Natural killer cell (primary cell): ENCODE measurements at regions not wholly inside any gene's neighbourhood (a gene's known extent, or its start where the extent isn't known, plus 50 kb on each side); places are given as distances from the start of the nearest gene placed in this dataset.

Experiments used
- ATAC-seq, 3 donors: fragments of 150-1000 bp in 2 of 3; fragments of 200-7000 bp in 1 of 3; cut with Tn5 transposase; 1 replicate in 1 of 3; 2 replicates in 2 of 3; pipeline ENCODE4 v1.10.0; 2021; ENCODE audit warnings: mild to moderate bottlenecking in 2 of 3, moderate library complexity in 2 of 3
- DNase-seq, 2 donors: peaks; one replicate each; pipeline versions ENCODE4 v3.0.0 to v3.0.0-alpha.2; 2013 to 2021; ENCODE audit warnings: mixed read lengths in 1 of 2
- H3K27ac ChIP-seq: one replicate; pipeline ENCODE4 v1.5.1; 2013; ENCODE audit warnings: mild to moderate bottlenecking, low read length
- H3K27me3 ChIP-seq: one replicate; pipeline ENCODE4 v1.6.1; 2013; ENCODE audit warnings: low read length; ENCODE audit not compliant: control insufficient read depth, insufficient read depth
- H3K36me3 ChIP-seq: one replicate; pipeline ENCODE4 v1.6.1; 2013; ENCODE audit warnings: low read length; ENCODE audit not compliant: control insufficient read depth, insufficient read depth
- H3K4me1 ChIP-seq: one replicate; pipeline ENCODE4 v1.6.1; 2013; ENCODE audit warnings: low read length; ENCODE audit not compliant: control insufficient read depth, insufficient read depth
- H3K4me3 ChIP-seq: one replicate; pipeline ENCODE4 v1.5.1; 2013; ENCODE audit warnings: low read length
- H3K9me3 ChIP-seq: one replicate; pipeline ENCODE4 v1.6.1; 2013; ENCODE audit warnings: low read length; ENCODE audit not compliant: control insufficient read depth, insufficient read depth
- H3K27ac Mint-ChIP-seq, 2 donors: one replicate each; pipeline ENCODE4 v1.8.0; 2022; ENCODE audit warnings: mild to moderate bottlenecking in 2 of 2, mixed read lengths in 2 of 2, moderate library complexity in 1 of 2
- H3K27me3 Mint-ChIP-seq, 2 donors: one replicate each; pipeline ENCODE4 v1.8.0; 2022; ENCODE audit warnings: low read depth in 2 of 2, mixed read lengths in 2 of 2
- H3K36me3 Mint-ChIP-seq: one replicate; pipeline ENCODE4 v1.8.0; 2022; ENCODE audit warnings: mixed read lengths
- H3K4me1 Mint-ChIP-seq, 2 donors: one replicate each; pipeline ENCODE4 v1.8.0; 2022; ENCODE audit warnings: mixed read lengths in 2 of 2
- H3K4me3 Mint-ChIP-seq: one replicate; pipeline ENCODE4 v1.8.0; 2022; ENCODE audit warnings: mild to moderate bottlenecking, moderate library complexity, mixed read lengths
- H3K9me3 Mint-ChIP-seq, 2 donors: one replicate each; pipeline ENCODE4 v1.8.0; 2022; ENCODE audit warnings: mixed read lengths in 2 of 2
- WGBS: methylation state at CpG from one replicate; pipeline ENCODE4 v1.1.7; 2013; ENCODE audit warnings: missing lambda C conversion rate; ENCODE audit not compliant: insufficient coverage; 5-methylcytosine and 5-hydroxymethylcytosine counted together
- intact Hi-C: fragments of 100-400 bp; cut with micrococcal nuclease; formaldehyde crosslinking; loops from one replicate; pipeline ENCODE4 v1.14.2; 2022
- TF ChIP-seq, protein P1 (sequence below): fragments of 200-600 bp; IDR thresholded peaks from one replicate; pipeline ENCODE4 v1.8.0; 2022; ENCODE audit warnings: antibody characterized with exemption

DNA sequence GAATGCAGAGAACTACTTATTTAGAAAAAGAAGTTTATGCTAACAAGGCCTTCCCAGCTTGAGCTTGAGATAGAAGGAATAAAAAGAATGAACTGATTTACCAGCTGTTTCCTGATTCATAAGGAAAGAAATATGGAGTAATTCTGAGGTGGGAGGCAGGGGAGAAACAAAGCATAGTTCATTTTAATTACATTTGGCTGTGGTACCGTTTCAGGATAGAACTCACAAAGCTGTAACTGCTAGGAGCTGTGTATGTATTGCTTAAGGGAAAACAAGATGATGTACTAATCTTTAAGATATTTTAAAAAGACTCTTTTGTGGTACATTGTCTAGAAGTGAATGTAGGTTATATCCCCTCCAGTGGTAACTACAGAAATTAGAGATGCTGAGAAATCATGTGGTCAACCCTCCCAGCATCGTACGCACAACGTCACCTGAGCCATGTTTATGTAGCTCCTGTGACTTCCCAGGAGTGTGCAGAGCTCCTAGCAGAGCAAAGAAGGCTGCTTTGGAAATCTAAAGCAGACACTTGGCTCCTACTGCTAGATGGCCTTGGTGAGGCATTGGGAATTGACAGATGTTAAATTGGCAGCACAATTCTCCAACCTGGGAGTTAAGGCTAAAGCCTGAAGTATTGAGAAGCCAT is 208.3 kb upstream of the VLDLR start:
- Histone ChIP-seq H3K4me3 (no peak overlapping the region), H3K36me3 (no peaks in the 10 kb centered on the region), H3K27me3 (no peaks in the 10 kb centered on the region), H3K9me3 (no peaks in the 10 kb centered on the region), H3K27ac (no peak overlapping the region), H3K4me1 (no peaks in the 10 kb centered on the region)
- Mint-ChIP-seq H3K4me3 (no peak overlapping the region), H3K9me3 (no peaks in the 10 kb centered on the region), H3K36me3 (no peaks in the 10 kb centered on the region), H3K4me1 (no peaks in the 10 kb centered on the region), H3K27ac (no peak overlapping the region), H3K27me3 (peaks cover 0 to 2% of the 10 kb centered on the region in 2 donors)
- ATAC-seq (no peak), DNase-seq (no peak)
- intact Hi-C loops = no loop called here
- TF ChIP-seq, protein P1, sequence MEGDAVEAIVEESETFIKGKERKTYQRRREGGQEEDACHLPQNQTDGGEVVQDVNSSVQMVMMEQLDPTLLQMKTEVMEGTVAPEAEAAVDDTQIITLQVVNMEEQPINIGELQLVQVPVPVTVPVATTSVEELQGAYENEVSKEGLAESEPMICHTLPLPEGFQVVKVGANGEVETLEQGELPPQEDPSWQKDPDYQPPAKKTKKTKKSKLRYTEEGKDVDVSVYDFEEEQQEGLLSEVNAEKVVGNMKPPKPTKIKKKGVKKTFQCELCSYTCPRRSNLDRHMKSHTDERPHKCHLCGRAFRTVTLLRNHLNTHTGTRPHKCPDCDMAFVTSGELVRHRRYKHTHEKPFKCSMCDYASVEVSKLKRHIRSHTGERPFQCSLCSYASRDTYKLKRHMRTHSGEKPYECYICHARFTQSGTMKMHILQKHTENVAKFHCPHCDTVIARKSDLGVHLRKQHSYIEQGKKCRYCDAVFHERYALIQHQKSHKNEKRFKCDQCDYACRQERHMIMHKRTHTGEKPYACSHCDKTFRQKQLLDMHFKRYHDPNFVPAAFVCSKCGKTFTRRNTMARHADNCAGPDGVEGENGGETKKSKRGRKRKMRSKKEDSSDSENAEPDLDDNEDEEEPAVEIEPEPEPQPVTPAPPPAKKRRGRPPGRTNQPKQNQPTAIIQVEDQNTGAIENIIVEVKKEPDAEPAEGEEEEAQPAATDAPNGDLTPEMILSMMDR = no peak
- 80% methylated on average over 4 of the region's 4 CpGs for WGBS

DNA sequence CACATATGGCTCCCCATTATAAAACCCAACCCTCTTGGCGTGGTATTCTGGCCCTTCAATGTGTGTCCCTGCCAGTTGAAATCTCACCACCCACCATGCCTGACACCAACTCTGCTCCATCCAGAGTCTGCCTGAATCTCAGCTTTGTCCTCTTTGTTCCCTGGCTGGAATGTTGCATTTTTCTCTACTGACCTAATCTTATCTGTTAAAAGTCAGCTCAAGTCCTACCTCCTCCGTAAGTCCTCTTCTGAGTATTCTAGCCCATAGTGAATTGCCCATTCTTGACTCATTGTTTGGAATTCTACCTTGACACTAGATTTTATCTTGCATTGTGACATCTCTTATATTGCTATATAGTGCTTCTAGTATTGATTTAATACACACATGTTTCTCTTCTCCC is 207.1 kb upstream of the VLDLR start:
- Histone ChIP-seq H3K4me3 (no peak overlapping the region), H3K4me1 (no peaks in the 10 kb centered on the region), H3K36me3 (no peaks in the 10 kb centered on the region), H3K9me3 (no peaks in the 10 kb centered on the region), H3K27ac (no peak overlapping the region), H3K27me3 (no peaks in the 10 kb centered on the region)
- intact Hi-C loops = no loop called here
- H3K4me1 Mint-ChIP-seq = no peaks in the 10 kb centered on the region
- DNase-seq (no peak), ATAC-seq (no peak)
- H3K9me3 Mint-ChIP-seq = no peaks in the 10 kb centered on the region
- no peak overlapping the region for H3K27ac Mint-ChIP-seq
- TF ChIP-seq, protein P1 = no peak
- 92% methylated on average over 2 of the region's 2 CpGs for WGBS
- H3K27me3 Mint-ChIP-seq = peaks cover 3% of the 10 kb centered on the region in 2 donors
- H3K4me3 Mint-ChIP-seq = no peak overlapping the region
- no peaks in the 10 kb centered on the region for H3K36me3 Mint-ChIP-seq

DNA sequence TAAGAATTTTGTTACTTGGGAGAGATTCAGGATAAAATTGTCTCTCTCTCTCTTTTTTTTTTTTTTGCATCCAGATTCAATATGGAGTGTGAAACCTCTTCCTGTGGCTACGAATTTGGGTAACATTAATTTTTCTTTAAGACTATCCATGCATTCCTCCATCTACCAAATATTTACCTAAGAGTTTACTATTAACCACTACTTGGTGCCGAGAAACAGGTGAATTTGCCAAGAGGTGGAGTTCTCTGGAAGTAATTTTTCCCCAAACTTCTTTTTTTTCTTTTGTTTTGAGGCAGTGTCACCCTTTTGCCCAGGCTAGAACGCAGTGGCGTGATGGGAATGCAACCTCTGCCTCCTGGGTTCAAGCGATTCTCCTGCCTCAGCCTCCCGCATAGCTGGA is 206.3 kb upstream of the VLDLR start:
- DNase-seq (no peak), ATAC-seq (no peak)
- Mint-ChIP-seq H3K4me1 (no peaks in the 10 kb centered on the region), H3K27me3 (peaks cover 3 to 7% of the 10 kb centered on the region in 2 donors), H3K9me3 (no peaks in the 10 kb centered on the region), H3K36me3 (no peaks in the 10 kb centered on the region), H3K4me3 (no peak overlapping the region), H3K27ac (no peak overlapping the region)
- intact Hi-C loops = no loop called here
- Histone ChIP-seq H3K4me3 (no peak overlapping the region), H3K9me3 (no peaks in the 10 kb centered on the region), H3K27me3 (no peaks in the 10 kb centered on the region), H3K27ac (no peak overlapping the region), H3K36me3 (no peaks in the 10 kb centered on the region), H3K4me1 (no peaks in the 10 kb centered on the region)
- 84% methylated on average over 5 of the region's 6 CpGs for WGBS
- TF ChIP-seq, protein P1 = no peak

DNA sequence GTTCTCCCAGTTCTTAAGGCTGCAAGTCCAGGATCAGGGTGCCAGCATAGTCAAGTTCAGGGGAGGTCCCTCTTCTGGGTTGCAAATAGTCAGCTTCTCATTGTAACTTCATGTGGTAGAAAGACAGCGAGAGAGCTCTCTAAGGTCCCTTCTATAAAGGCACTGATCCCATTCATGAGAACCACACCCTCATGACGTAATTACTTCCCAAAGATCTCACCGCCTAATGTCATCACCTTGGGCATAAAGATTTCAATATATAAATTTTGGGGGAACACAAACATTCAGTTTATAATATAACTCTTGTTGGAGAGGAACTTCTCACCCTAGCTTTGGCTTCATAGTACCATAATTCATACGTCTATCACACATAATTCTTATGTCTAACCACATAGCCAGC is 203.9 kb upstream of the VLDLR start:
- H3K27ac Mint-ChIP-seq = no peak overlapping the region
- H3K4me1 ChIP-seq = no peaks in the 10 kb centered on the region
- no peaks in the 10 kb centered on the region for H3K36me3 Mint-ChIP-seq
- WGBS = 91% methylated on average over 2 of the region's 4 CpGs
- no peaks in the 10 kb centered on the region for H3K27me3 ChIP-seq
- peaks cover 3 to 14% of the 10 kb centered on the region in 2 donors for H3K27me3 Mint-ChIP-seq
- TF ChIP-seq, protein P1 = no peak
- no peak overlapping the region for H3K4me3 Mint-ChIP-seq
- H3K9me3 Mint-ChIP-seq = no peaks in the 10 kb centered on the region
- no peaks in the 10 kb centered on the region for H3K36me3 ChIP-seq
- no peak overlapping the region for H3K4me3 ChIP-seq
- H3K27ac ChIP-seq = no peak overlapping the region
- ATAC-seq (no peak), DNase-seq (no peak)
- no peaks in the 10 kb centered on the region for H3K4me1 Mint-ChIP-seq
- H3K9me3 ChIP-seq = no peaks in the 10 kb centered on the region
- intact Hi-C loops = no loop called here
